ENCODE measurements at regions not wholly inside any gene's neighbourhood (a gene's known extent, or its start where the extent isn't known, plus 50 kb on each side); places are given as distances from the start of the nearest gene placed in this dataset.

GRCh38 chr11:116446048-116446941, 326.5 kb downstream of the BUD13 start:
- DNase-seq (ENCODE audit: low spot score): no peak

- peak; percentile 59 for DNase-seq (ENCODE audit: low spot score)
These were observed 327.4 kb downstream of the BUD13 start for GRCh38 chr11:116445108-116446047.

- DNase-seq (ENCODE audit: low spot score): no peak
These were observed 330.5 kb downstream of the BUD13 start for GRCh38 chr11:116442238-116442752.

GRCh38 chr11:116439361-116439677, 333.5 kb downstream of the BUD13 start:
- DNase-seq (ENCODE audit: low spot score): no peak

GRCh38 chr11:116438651-116439360, 334.0 kb downstream of the BUD13 start:
- DNase-seq (ENCODE audit: low spot score): no peak

DNA sequence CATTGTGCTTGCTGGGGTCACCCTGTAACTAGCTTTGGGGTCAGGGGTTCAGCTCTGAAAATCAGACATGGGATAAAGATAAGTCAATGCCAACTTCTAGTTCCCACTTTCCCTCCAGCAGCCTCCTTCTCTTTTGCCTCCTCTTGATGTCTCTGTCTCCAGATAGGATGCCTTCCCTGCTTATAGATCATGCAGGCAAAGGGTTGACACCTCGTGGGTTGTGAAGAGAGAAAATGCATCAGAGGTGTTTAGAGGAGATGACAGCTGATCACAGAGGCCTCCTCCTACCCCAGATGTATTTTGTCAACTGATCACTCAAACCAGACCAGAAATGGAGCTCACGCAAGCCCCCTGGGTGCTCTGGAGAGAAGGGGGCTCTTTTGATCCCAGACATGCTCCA, 337.8 kb downstream of the BUD13 start:
- DNase-seq (ENCODE audit: low spot score): no peak

GRCh38 chr11:116432301-116432700, 340.5 kb downstream of the BUD13 start:
- DNase-seq (ENCODE audit: low spot score): no peak

DNA sequence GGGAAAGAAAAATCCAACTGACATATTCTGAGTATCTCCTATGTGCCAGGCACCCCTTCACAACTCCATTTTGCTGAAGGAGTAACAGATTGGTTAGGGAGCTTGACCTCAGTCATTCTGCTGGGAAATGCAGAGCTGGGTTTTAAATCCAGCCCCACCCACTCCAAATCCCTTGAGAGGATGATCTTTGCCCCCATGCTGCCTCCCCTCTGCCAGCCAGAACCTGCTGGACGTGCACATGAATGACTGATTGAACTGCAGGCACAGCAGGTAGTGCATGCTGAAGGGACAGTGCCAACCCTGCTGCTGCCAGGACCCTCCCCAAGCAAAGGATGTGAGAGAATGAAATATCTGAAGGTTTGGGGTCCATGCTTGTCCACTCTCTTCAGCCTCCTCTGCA, 340.9 kb downstream of the BUD13 start:
- DNase-seq (ENCODE audit: low spot score): no peak

DNA sequence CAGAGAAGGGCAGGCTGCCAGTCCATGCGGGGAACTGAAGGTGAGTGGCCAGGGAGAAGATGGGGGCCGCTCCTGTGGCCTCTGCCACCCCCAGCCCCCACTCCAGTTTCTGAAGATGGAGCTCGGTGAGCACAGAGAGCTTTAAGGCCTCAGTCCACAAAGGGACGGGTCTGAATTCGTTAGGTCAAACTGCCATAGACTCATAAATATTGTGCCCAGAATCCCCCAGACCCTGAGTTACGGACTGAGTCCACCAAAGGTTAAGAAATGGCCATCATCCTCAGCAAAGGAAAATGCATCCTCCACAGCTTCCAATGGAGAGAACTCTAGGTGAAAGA, 344.2 kb downstream of the BUD13 start:
- no peak for DNase-seq (ENCODE audit: low spot score)

DNA sequence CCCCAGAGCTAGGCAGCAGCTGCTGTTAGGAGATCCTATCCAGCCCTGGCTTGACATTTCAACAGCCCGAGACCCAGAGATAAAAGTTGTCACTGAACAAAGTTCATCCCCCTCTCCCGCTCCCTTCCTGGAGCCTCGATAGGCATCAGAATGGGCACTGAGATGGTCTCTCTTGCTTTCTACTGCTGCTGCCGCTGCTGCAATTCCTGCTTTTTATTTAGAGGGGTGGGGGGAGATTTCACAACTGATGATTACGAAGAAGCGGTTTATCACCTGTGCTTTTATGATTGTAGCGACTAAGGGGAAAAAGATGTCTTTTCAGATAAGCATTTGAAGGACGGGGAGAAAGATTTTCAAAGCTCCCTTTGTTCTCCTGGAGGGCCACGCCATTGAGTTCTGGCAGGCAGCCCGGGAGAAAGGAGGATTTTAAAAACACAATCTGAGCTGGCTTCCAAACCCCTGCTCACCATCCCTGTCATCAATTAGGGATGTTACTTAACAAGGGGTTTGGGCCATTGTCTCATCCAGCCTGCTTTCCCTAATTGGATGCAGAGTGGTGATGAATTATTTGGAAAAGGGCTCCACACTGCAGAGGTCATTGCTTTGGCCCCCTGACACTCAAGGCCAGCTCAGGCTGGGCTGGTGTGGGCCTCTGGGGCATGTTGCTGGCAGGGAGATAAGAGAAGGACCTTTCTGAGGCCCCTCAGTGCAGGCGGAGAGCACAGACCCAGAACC, 344.7 kb downstream of the BUD13 start:
- DNase-seq (ENCODE audit: low spot score): peak; percentile 39

DNA sequence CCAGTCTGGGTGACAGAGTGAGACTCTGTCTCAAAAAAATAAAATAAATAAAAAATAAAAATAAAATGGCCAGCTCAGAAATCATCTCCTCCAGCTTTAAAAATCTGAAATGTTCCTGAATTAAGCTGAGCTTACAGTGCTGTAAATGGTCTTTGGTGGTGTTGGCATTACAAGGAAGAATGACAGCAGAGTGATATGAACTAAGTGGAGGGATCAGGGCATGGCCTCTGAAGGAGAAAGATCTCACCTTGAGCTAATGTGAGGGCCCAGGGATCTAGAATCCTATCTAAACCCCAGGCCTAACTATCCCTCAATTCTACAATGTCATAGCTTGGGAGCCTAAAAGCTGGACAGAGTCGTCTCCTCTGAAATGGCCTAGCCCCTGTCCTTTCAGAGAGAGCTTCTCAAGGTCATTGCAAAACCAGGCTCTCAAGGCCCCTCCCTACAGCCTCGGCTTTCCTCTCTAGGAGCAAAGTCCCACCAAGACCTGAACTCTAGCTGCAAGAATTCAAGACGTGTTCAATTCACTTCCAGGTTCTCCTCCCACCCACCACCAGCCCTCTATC, 345.4 kb downstream of the BUD13 start:
- DNase-seq (ENCODE audit: low spot score): no peak

- no peak for DNase-seq (ENCODE audit: low spot score)
These were observed 346.0 kb downstream of the BUD13 start for GRCh38 chr11:116426761-116427160.

DNA sequence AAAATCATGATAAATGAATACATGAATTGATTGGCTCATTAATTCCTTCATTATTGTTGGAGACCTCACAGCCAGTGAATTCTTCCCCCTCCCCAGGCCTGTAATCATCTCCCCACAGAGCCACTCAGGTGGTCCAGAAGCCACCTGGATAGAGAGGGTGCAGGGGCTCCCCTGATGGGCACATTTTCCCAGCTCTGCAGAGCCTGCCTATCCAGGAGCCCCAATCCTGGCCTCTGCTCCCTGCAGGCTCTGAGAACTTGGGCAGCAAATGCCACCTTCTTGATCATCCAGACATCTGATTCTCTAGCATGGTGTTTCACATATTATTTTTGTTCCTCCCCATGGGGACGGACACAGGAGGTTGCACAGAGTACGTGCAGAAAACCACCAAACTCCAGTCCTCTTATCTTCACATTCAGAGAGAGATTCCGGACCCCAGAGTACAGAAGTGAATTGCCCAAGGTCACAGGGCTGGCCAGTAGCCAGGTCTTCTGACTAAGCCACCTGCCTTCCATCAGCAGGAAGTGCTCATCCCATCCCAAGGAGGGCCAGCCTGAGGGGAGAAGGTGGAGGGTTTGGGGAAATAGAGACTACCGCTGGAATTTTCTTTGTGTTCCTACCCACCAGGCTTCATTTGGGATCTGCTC, 348.0 kb downstream of the BUD13 start:
- no peak for DNase-seq (ENCODE audit: low spot score)

GRCh38 chr11:116422956-116423600, 349.7 kb downstream of the BUD13 start:
- DNase-seq (ENCODE audit: low spot score): no peak

- DNase-seq (ENCODE audit: low spot score): peak; percentile 68
These were observed 350.2 kb downstream of the BUD13 start for GRCh38 chr11:116422556-116422955.

GRCh38 chr11:116421529-116422185, 351.1 kb downstream of the BUD13 start:
- no peak for DNase-seq (ENCODE audit: low spot score)

GRCh38 chr11:116420770-116421528, 351.8 kb downstream of the BUD13 start:
- peak; percentile 25 for DNase-seq (ENCODE audit: low spot score)

- DNase-seq (ENCODE audit: low spot score): no peak
These were observed 352.8 kb downstream of the BUD13 start for GRCh38 chr11:116420030-116420429.

Measured in umbilical cord (tissue), 1 donor.